ENCODE measurements at regions not wholly inside any gene's neighbourhood (a gene's known extent, or its start where the extent isn't known, plus 50 kb on each side); places are given as distances from the start of the nearest gene placed in this dataset.
A peak's percentile ranks its signal among the peaks of the same experiment; 100 is the strongest.

- DNase-seq, result no peak
These were observed 518.0 kb upstream of the HS6ST1 start for GRCh38 chr2:128836559-128837100.

- DNase-seq, result no peak
These were observed 519.6 kb upstream of the HS6ST1 start for GRCh38 chr2:128838244-128838643.

- no peak for DNase-seq
These were observed 523.1 kb upstream of the HS6ST1 start for GRCh38 chr2:128841803-128842202.

GRCh38 chr2:128867311-128867710 is 548.6 kb upstream of the HS6ST1 start:
- no peak for DNase-seq

GRCh38 chr2:128867936-128868636 is 549.4 kb upstream of the HS6ST1 start:
- DNase-seq, result no peak

- DNase-seq, result no peak
These were observed 550.3 kb upstream of the HS6ST1 start for GRCh38 chr2:128868686-128869551.

- DNase-seq, result no peak
These were observed 555.9 kb upstream of the HS6ST1 start for GRCh38 chr2:128874608-128875007.

- DNase-seq, result no peak
These were observed 558.6 kb upstream of the HS6ST1 start for GRCh38 chr2:128876986-128877983.

- no peak for DNase-seq
These were observed 560.5 kb upstream of the HS6ST1 start for GRCh38 chr2:128879161-128879560.

GRCh38 chr2:128894896-128895295 is 576.2 kb upstream of the HS6ST1 start:
- no peak for DNase-seq

GRCh38 chr2:128901572-128902391 is 583.1 kb upstream of the HS6ST1 start:
- DNase-seq, result peak; percentile 32

GRCh38 chr2:128903637-128904036 is 585.0 kb upstream of the HS6ST1 start:
- DNase-seq, result no peak

GRCh38 chr2:128911276-128911675 is 592.6 kb upstream of the HS6ST1 start:
- DNase-seq, result no peak

- DNase-seq, result no peak
These were observed 595.7 kb upstream of the HS6ST1 start for GRCh38 chr2:128914320-128914719.

- no peak for DNase-seq
These were observed 603.1 kb upstream of the HS6ST1 start for GRCh38 chr2:128921751-128922150.

- no peak for DNase-seq
These were observed 603.5 kb upstream of the HS6ST1 start for GRCh38 chr2:128922154-128922553.

- DNase-seq, result no peak
These were observed 607.0 kb upstream of the HS6ST1 start for GRCh38 chr2:128925631-128926030.

- no peak for DNase-seq
These were observed 611.4 kb upstream of the HS6ST1 start for GRCh38 chr2:128930101-128930500.

- DNase-seq, result no peak
These were observed 621.7 kb upstream of the HS6ST1 start for GRCh38 chr2:128940378-128940777.

- DNase-seq, result no peak
These were observed 623.1 kb upstream of the HS6ST1 start for GRCh38 chr2:128941751-128942150.

GRCh38 chr2:128949360-128949759 is 630.7 kb upstream of the HS6ST1 start:
- DNase-seq, result no peak

- DNase-seq, result no peak
These were observed 632.1 kb upstream of the HS6ST1 start for GRCh38 chr2:128950758-128951157.
